GM23338 (cell line): ENCODE measurements at regions not wholly inside any gene's neighbourhood (a gene's known extent, or its start where the extent isn't known, plus 50 kb on each side); places are given as distances from the start of the nearest gene placed in this dataset.

ENCODE experiments used
- ATAC-seq: fragments of 200-7000 bp; cut with Tn5 transposase; 3 replicates; pipeline ENCODE4 v1.9.1; 2020
- DNase-seq: peaks from one replicate; pipeline ENCODE4 v3.0.0-alpha.2; 2015; ENCODE audit warnings: low spot score
- H2AFZ ChIP-seq: fragments of 200-600 bp; sonication (generic); 2 replicates; pipeline ENCODE4 v1.8.0; 2016; ENCODE audit warnings: antibody characterized with exemption, mild to moderate bottlenecking, moderate library complexity
- H3F3A ChIP-seq: fragments of 200-600 bp; sonication (generic); replicated peaks from 2 replicates; pipeline ENCODE4 v1.8.0; 2017; ENCODE audit warnings: antibody characterized with exemption, mixed run types, low read depth
- H3K27ac ChIP-seq: fragments of 200-600 bp; sonication (generic); 2 replicates; pipeline ENCODE4 v1.6.1; 2016; ENCODE audit warnings: low read depth
- H3K27me3 ChIP-seq: fragments of 200-600 bp; sonication (generic); 2 replicates; pipeline ENCODE4 v1.8.0; 2016; ENCODE audit warnings: mild to moderate bottlenecking, mixed run types, moderate library complexity; ENCODE audit not compliant: insufficient read depth
- H3K36me3 ChIP-seq: fragments of 200-600 bp; sonication (generic); 2 replicates; pipeline ENCODE4 v1.8.0; 2016; ENCODE audit warnings: mild to moderate bottlenecking; ENCODE audit not compliant: insufficient read depth
- H3K4me1 ChIP-seq: fragments of 200-600 bp; sonication (generic); 2 replicates; pipeline ENCODE4 v1.8.0; 2016; ENCODE audit warnings: mild to moderate bottlenecking, moderate library complexity; ENCODE audit not compliant: insufficient read depth
- H3K4me2 ChIP-seq: fragments of 200-600 bp; sonication (generic); 2 replicates; pipeline ENCODE4 v1.7.1; 2017; ENCODE audit warnings: mixed run types
- H3K4me3 ChIP-seq: fragments of 200-600 bp; sonication (generic); 2 replicates; pipeline ENCODE4 v1.6.1; 2016; ENCODE audit warnings: mixed run types
- H3K79me2 ChIP-seq: fragments of 200-600 bp; sonication (generic); replicated peaks from 2 replicates; pipeline ENCODE4 v1.8.0; 2017; ENCODE audit warnings: mild to moderate bottlenecking; ENCODE audit not compliant: insufficient read depth
- H3K9me2 ChIP-seq: fragments of 200-600 bp; sonication (generic); 2 replicates; pipeline ENCODE4 v1.8.0; 2017; ENCODE audit not compliant: insufficient read depth
- H4K20me1 ChIP-seq: fragments of 200-600 bp; sonication (generic); replicated peaks from 2 replicates; pipeline ENCODE4 v1.8.0; 2017; ENCODE audit warnings: mild to moderate bottlenecking; ENCODE audit not compliant: insufficient read depth
- H3K27ac Mint-ChIP-seq: 2 replicates; pipeline ENCODE4 v1.8.0; 2020; ENCODE audit warnings: inconsistent platforms, mild to moderate bottlenecking, moderate library complexity, mixed read lengths
- H3K27me3 Mint-ChIP-seq: 3 replicates; pipeline ENCODE4 v1.8.0; 2022; ENCODE audit warnings: low read depth, mild to moderate bottlenecking, moderate library complexity, mixed read lengths, inconsistent platforms; ENCODE audit not compliant: insufficient read depth, poor library complexity
- H3K36me3 Mint-ChIP-seq: 3 replicates; pipeline ENCODE4 v1.8.0; 2021; ENCODE audit warnings: low read depth, mild to moderate bottlenecking, inconsistent platforms, moderate library complexity, mixed read lengths
- H3K4me1 Mint-ChIP-seq: 3 replicates; pipeline ENCODE4 v1.8.0; 2020; ENCODE audit warnings: mild to moderate bottlenecking, inconsistent platforms, mixed read lengths
- H3K4me3 Mint-ChIP-seq: 3 replicates; pipeline ENCODE4 v1.8.0; 2021; ENCODE audit warnings: moderate library complexity, mild to moderate bottlenecking, inconsistent platforms, mixed read lengths
- H3K9me3 Mint-ChIP-seq: 3 replicates; pipeline ENCODE4 v1.8.0; 2020; ENCODE audit warnings: moderate library complexity, mild to moderate bottlenecking, inconsistent platforms, mixed read lengths
- CREB1 ChIP-seq: fragments of 250-450 bp; sonication (Bioruptor Pico); IDR thresholded peaks from 2 replicates; pipeline ENCODE4 v1.5.0; 2020; ENCODE audit warnings: low read depth, mild to moderate bottlenecking, moderate library complexity
- CTCF ChIP-seq, 2 experiments: fragments of 200-600 bp in 1 of 2; sonication (generic) in 1 of 2; conservative IDR thresholded peaks; 2 replicates each; pipeline versions ENCODE4 v1.5.1 to v1.6.1; 2016 to 2017; ENCODE audit warnings: antibody characterized with exemption in 2 of 2, low read depth in 2 of 2, mild to moderate bottlenecking in 2 of 2, moderate library complexity in 1 of 2
- EZH2 ChIP-seq: fragments of 200-600 bp; sonication (generic); IDR thresholded peaks from one replicate; pipeline ENCODE4 v1.8.0; 2017; ENCODE audit warnings: antibody characterized with exemption, mild to moderate bottlenecking, low read depth; ENCODE audit not compliant: unreplicated experiment
- EZH2phosphoT487 ChIP-seq: fragments of 200-600 bp; sonication (generic); IDR thresholded peaks from one replicate; pipeline ENCODE4 v1.8.1; 2018; ENCODE audit warnings: antibody characterized with exemption; ENCODE audit not compliant: unreplicated experiment
- JUNB ChIP-seq: IDR thresholded peaks from one replicate; pipeline ENCODE4 v1.6.1; 2016; ENCODE audit warnings: antibody characterized with exemption; ENCODE audit not compliant: unreplicated experiment
- NANOG ChIP-seq: IDR thresholded peaks from 2 replicates; pipeline ENCODE4 v1.6.1; 2016; ENCODE audit warnings: antibody characterized with exemption, borderline replicate concordance
- REST ChIP-seq: IDR thresholded peaks from one replicate; pipeline ENCODE4 v1.6.1; 2018; ENCODE audit warnings: antibody characterized with exemption; ENCODE audit not compliant: unreplicated experiment
- ZNF114 ChIP-seq: fragments of 250-450 bp; sonication (Bioruptor Pico); IDR thresholded peaks from 2 replicates; pipeline ENCODE4 v1.5.0; 2020; ENCODE audit warnings: mild to moderate bottlenecking, moderate library complexity
- ZNF331 ChIP-seq: fragments of 250-450 bp; sonication (Bioruptor Pico); IDR thresholded peaks from 2 replicates; pipeline ENCODE4 v1.5.0; 2020; ENCODE audit warnings: low read depth, mild to moderate bottlenecking, moderate library complexity
- TF ChIP-seq, protein P1 (sequence below): fragments of 250-450 bp; sonication (Bioruptor Pico); IDR thresholded peaks from 2 replicates; pipeline ENCODE4 v1.5.0; 2020; ENCODE audit warnings: mild to moderate bottlenecking, moderate library complexity

GRCh38 chr1:79069828-79070227 is 63.3 kb upstream of the ADGRL4 start:
- Histone ChIP-seq H3K4me1 (no peaks in the 10 kb centered on the region), H4K20me1 (no peaks in the 10 kb centered on the region), H3F3A (no peaks in the 10 kb centered on the region), H3K4me2 (no peak overlapping the region), H3K36me3 (no peaks in the 10 kb centered on the region), H3K27me3 (no peaks in the 10 kb centered on the region), H3K9me2 (no peaks in the 10 kb centered on the region; the same call in 1 of the 2 replicates), H2AFZ (no peak overlapping the region), H3K79me2 (no peaks in the 10 kb centered on the region), H3K4me3 (no peak overlapping the region), H3K27ac (no peak overlapping the region)
- Mint-ChIP-seq H3K4me3 (no peak overlapping the region), H3K36me3 (no peaks in the 10 kb centered on the region), H3K4me1 (no peaks in the 10 kb centered on the region), H3K9me3 (no peaks in the 10 kb centered on the region), H3K27me3 (peaks cover 4% of the 10 kb centered on the region), H3K27ac (no peak overlapping the region)
- ATAC-seq (no peak), DNase-seq (no peak)
- TF ChIP-seq CTCF (conservative IDR thresholded peaks at IDR 0.05; ENCODE audit: low read depth in 2 of 2) (peak in 1 of 2 experiments; percentile 31; a peak in 1 of 4 replicates), ZNF331 (CRISPR knock-in tag) (no peak)

DNA sequence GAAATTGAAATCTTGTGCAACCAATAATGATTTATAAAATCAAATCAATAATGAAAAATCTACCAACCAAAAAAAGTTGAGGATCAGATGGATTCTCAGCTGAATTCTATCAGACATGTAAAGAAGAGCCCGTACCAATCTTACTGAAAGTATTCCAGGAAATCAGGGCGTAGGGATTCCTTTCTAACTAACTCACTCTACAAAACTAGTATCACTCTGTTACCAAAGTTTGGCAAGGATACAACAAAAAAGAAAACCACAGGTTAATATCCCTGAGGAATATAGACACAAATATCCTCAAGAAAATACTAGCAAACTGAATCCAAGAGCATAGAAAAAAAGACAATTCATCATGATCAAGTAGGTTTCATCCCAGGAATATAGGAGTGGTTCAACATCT is 52.8 kb upstream of the ADGRL4 start:
- Histone ChIP-seq H3K4me3 (no peak overlapping the region), H3K9me2 (no peaks in the 10 kb centered on the region), H3K79me2 (no peaks in the 10 kb centered on the region), H3K4me2 (no peak overlapping the region), H4K20me1 (no peaks in the 10 kb centered on the region), H2AFZ (no peak overlapping the region), H3K36me3 (no peaks in the 10 kb centered on the region), H3K4me1 (no peaks in the 10 kb centered on the region), H3F3A (no peaks in the 10 kb centered on the region), H3K27me3 (no peaks in the 10 kb centered on the region), H3K27ac (no peak overlapping the region)
- Mint-ChIP-seq H3K9me3 (peaks cover 3% of the 10 kb centered on the region; the same call in 2 of the 3 replicates), H3K27me3 (peaks cover under 1% of the 10 kb centered on the region), H3K4me1 (no peaks in the 10 kb centered on the region), H3K4me3 (no peak overlapping the region), H3K27ac (no peak overlapping the region), H3K36me3 (no peaks in the 10 kb centered on the region; the same call in 2 of the 3 replicates)
- ATAC-seq (no peak), DNase-seq (no peak)
- TF ChIP-seq ZNF331 (CRISPR knock-in tag) (no peak), REST (no peak), CREB1 (CRISPR knock-in tag) (no peak), JUNB (no peak), ZNF114 (CRISPR knock-in tag) (no peak), EZH2 (no peak), EZH2phosphoT487 (no peak), NANOG (no peak)
- TF ChIP-seq, protein P1, sequence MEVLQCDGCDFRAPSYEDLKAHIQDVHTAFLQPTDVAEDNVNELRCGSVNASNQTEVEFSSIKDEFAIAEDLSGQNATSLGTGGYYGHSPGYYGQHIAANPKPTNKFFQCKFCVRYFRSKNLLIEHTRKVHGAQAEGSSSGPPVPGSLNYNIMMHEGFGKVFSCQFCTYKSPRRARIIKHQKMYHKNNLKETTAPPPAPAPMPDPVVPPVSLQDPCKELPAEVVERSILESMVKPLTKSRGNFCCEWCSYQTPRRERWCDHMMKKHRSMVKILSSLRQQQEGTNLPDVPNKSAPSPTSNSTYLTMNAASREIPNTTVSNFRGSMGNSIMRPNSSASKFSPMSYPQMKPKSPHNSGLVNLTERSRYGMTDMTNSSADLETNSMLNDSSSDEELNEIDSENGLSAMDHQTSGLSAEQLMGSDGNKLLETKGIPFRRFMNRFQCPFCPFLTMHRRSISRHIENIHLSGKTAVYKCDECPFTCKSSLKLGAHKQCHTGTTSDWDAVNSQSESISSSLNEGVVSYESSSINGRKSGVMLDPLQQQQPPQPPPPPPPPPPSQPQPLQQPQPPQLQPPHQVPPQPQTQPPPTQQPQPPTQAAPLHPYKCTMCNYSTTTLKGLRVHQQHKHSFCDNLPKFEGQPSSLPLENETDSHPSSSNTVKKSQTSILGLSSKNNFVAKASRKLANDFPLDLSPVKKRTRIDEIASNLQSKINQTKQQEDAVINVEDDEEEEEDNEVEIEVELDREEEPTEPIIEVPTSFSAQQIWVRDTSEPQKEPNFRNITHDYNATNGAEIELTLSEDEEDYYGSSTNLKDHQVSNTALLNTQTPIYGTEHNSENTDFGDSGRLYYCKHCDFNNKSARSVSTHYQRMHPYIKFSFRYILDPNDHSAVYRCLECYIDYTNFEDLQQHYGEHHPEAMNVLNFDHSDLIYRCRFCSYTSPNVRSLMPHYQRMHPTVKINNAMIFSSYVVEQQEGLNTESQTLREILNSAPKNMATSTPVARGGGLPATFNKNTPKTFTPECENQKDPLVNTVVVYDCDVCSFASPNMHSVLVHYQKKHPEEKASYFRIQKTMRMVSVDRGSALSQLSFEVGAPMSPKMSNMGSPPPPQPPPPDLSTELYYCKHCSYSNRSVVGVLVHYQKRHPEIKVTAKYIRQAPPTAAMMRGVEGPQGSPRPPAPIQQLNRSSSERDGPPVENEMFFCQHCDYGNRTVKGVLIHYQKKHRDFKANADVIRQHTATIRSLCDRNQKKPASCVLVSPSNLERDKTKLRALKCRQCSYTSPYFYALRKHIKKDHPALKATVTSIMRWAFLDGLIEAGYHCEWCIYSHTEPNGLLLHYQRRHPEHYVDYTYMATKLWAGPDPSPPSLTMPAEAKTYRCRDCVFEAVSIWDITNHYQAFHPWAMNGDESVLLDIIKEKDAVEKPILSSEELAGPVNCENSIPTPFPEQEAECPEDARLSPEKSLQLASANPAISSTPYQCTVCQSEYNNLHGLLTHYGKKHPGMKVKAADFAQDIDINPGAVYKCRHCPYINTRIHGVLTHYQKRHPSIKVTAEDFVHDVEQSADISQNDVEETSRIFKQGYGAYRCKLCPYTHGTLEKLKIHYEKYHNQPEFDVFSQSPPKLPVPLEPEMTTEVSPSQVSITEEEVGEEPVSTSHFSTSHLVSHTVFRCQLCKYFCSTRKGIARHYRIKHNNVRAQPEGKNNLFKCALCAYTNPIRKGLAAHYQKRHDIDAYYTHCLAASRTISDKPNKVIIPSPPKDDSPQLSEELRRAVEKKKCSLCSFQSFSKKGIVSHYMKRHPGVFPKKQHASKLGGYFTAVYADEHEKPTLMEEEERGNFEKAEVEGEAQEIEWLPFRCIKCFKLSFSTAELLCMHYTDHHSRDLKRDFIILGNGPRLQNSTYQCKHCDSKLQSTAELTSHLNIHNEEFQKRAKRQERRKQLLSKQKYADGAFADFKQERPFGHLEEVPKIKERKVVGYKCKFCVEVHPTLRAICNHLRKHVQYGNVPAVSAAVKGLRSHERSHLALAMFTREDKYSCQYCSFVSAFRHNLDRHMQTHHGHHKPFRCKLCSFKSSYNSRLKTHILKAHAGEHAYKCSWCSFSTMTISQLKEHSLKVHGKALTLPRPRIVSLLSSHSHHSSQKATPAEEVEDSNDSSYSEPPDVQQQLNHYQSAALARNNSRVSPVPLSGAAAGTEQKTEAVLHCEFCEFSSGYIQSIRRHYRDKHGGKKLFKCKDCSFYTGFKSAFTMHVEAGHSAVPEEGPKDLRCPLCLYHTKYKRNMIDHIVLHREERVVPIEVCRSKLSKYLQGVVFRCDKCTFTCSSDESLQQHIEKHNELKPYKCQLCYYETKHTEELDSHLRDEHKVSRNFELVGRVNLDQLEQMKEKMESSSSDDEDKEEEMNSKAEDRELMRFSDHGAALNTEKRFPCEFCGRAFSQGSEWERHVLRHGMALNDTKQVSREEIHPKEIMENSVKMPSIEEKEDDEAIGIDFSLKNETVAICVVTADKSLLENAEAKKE (CRISPR knock-in tag), result no peak
